Astrocyte (in vitro differentiated cells and primary cell): ENCODE measurements at regions not wholly inside any gene's neighbourhood (a gene's known extent, or its start where the extent isn't known, plus 50 kb on each side); places are given as distances from the start of the nearest gene placed in this dataset.
A peak's percentile ranks its signal among the peaks of the same experiment; 100 is the strongest.

Experiments used
- DNase-seq: peaks from one replicate; pipeline ENCODE4 v3.0.0-alpha.2; 2010; ENCODE audit warnings: low read depth
- FAIRE-seq: peaks from 2 replicates; lab custom pipeline; 2011; peaks lifted over from hg19 to GRCh38; lab: Jason Lieb, UNC
- H2AFZ ChIP-seq: 2 replicates; pipeline ENCODE4 v1.6.0; 2012; ENCODE audit warnings: low read depth, low read length, inconsistent platforms
- H3K27ac ChIP-seq: 2 replicates; pipeline ENCODE4 v1.5.1; 2011; ENCODE audit warnings: low read depth, low read length, inconsistent platforms
- H3K27me3 ChIP-seq: 2 replicates; pipeline ENCODE4 v1.6.0; 2011; ENCODE audit warnings: low read length, inconsistent platforms; ENCODE audit not compliant: insufficient read depth
- H3K36me3 ChIP-seq: 2 replicates; pipeline ENCODE4 v1.5.1; 2011; ENCODE audit warnings: low read length, inconsistent platforms; ENCODE audit not compliant: insufficient read depth
- H3K4me1 ChIP-seq: 2 replicates; pipeline ENCODE4 v1.5.1; 2011; ENCODE audit warnings: low read length, inconsistent platforms; ENCODE audit not compliant: insufficient read depth
- H3K4me2 ChIP-seq: 2 replicates; pipeline ENCODE4 v1.6.0; 2012; ENCODE audit warnings: low read length, inconsistent platforms
- H3K4me3 ChIP-seq: 2 replicates; pipeline ENCODE4 v1.5.1; 2011; ENCODE audit warnings: low read depth, mild to moderate bottlenecking, low read length, inconsistent platforms; ENCODE audit not compliant: insufficient read depth
- H3K79me2 ChIP-seq: 2 replicates; pipeline ENCODE4 v1.6.0; 2012; ENCODE audit warnings: mild to moderate bottlenecking, low read length, inconsistent platforms; ENCODE audit not compliant: insufficient read depth
- H3K9ac ChIP-seq: 2 replicates; pipeline ENCODE4 v1.6.0; 2012; ENCODE audit warnings: mild to moderate bottlenecking, low read length, inconsistent platforms
- H3K9me3 ChIP-seq: 2 replicates; pipeline ENCODE4 v1.5.1; 2012; ENCODE audit warnings: low read depth, mild to moderate bottlenecking, low read length, inconsistent platforms; ENCODE audit not compliant: insufficient read depth
- H4K20me1 ChIP-seq: 2 replicates; pipeline ENCODE4 v1.6.0; 2012; ENCODE audit warnings: low read length, inconsistent platforms; ENCODE audit not compliant: insufficient read depth
- H3K27ac Mint-ChIP-seq: one replicate; pipeline ENCODE4 v1.8.0; 2021; ENCODE audit warnings: mild to moderate bottlenecking, mixed read lengths; ENCODE audit not compliant: unreplicated experiment
- H3K27me3 Mint-ChIP-seq: one replicate; pipeline ENCODE4 v1.8.0; 2021; ENCODE audit warnings: low read depth, mixed read lengths; ENCODE audit not compliant: unreplicated experiment
- H3K36me3 Mint-ChIP-seq: one replicate; pipeline ENCODE4 v1.8.0; 2021; ENCODE audit warnings: low read depth, mixed read lengths; ENCODE audit not compliant: unreplicated experiment
- H3K4me1 Mint-ChIP-seq: one replicate; pipeline ENCODE4 v1.8.0; 2021; ENCODE audit warnings: low read depth, mixed read lengths; ENCODE audit not compliant: unreplicated experiment
- H3K4me3 Mint-ChIP-seq: one replicate; pipeline ENCODE4 v1.8.0; 2021; ENCODE audit warnings: mild to moderate bottlenecking, moderate library complexity, mixed read lengths; ENCODE audit not compliant: unreplicated experiment
- H3K9me3 Mint-ChIP-seq: one replicate; pipeline ENCODE4 v1.8.0; 2021; ENCODE audit warnings: mild to moderate bottlenecking, mixed read lengths; ENCODE audit not compliant: unreplicated experiment
- CTCF ChIP-seq: IDR thresholded peaks from 2 replicates; pipeline ENCODE4 v1.5.1; 2011; ENCODE audit warnings: low read depth, mild to moderate bottlenecking, inconsistent platforms, low read length, moderate library complexity; ENCODE audit not compliant: insufficient read depth
- EZH2 ChIP-seq: IDR thresholded peaks from 2 replicates; pipeline ENCODE4 v1.6.1; 2012; ENCODE audit warnings: mild to moderate bottlenecking, low read length, inconsistent platforms; ENCODE audit not compliant: insufficient read depth

- no peak for TF ChIP-seq EZH2
- no peak for TF ChIP-seq CTCF
- H3K27ac Mint-ChIP-seq, result no peak overlapping the region
- no peak for FAIRE-seq
Measured at GRCh38 chr16:72596373-72596772, 424.4 kb upstream of the PMFBP1 start.

DNA sequence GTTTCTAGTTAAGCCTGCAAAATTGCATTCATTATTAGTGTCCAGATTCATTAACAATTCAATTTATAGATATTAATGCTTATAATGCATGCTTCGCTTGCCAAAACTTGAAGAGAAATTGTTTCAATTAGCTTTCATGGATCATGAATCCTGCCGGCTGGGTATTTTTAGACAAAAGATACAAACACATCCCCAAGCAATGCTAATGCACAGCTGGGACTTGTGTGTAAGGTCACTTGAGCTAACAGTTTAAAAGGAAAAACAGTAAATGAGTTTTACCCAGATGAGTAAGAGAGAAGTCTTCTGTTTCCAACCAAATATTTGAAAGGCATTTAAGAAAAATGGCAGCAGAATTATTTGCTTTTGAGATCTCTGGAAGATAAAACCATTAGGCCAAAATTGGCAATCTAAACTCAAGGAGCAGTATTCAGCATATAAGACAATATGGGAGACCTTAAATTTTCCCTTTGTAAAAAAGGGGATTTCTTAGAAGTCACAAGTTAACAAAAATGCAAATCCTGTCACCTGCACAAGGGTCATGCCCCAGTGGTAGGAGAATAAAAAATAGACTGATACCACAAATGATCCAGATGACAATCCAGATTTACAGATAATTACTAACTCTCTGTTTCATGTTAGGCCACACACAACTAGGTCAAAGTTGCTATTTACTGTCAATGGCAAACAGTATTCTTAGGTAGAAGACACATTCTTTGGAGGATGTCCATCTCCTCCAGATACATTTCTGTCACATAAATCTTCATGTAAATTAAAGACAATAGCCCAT is 418.4 kb upstream of the PMFBP1 start:
- no peaks in the 10 kb centered on the region for H3K27me3 Mint-ChIP-seq
- no peak overlapping the region for H2AFZ ChIP-seq
- H3K36me3 Mint-ChIP-seq, result no peaks in the 10 kb centered on the region
- no peaks in the 10 kb centered on the region for H3K4me1 ChIP-seq
- no peaks in the 10 kb centered on the region for H4K20me1 ChIP-seq
- peak; percentile 22 for DNase-seq
- H3K4me2 ChIP-seq, result no peak overlapping the region
- H3K9me3 ChIP-seq, result no peaks in the 10 kb centered on the region
- no peak for FAIRE-seq
- no peaks in the 10 kb centered on the region for H3K36me3 ChIP-seq
- TF ChIP-seq EZH2, result no peak
- no peak for TF ChIP-seq CTCF
- H3K4me1 Mint-ChIP-seq, result no peaks in the 10 kb centered on the region
- no peak overlapping the region for H3K4me3 Mint-ChIP-seq
- H3K27ac ChIP-seq, result no peak overlapping the region
- H3K9me3 Mint-ChIP-seq, result no peaks in the 10 kb centered on the region
- H3K9ac ChIP-seq, result no peak overlapping the region
- H3K27ac Mint-ChIP-seq, result no peak overlapping the region
- H3K27me3 ChIP-seq, result no peaks in the 10 kb centered on the region
- no peaks in the 10 kb centered on the region for H3K79me2 ChIP-seq
- H3K4me3 ChIP-seq, result no peak overlapping the region

More at GRCh38 chr16:72596373-72596772, 424.4 kb upstream of the PMFBP1 start:
- H3K36me3 Mint-ChIP-seq, result no peaks in the 10 kb centered on the region
- no peaks in the 10 kb centered on the region for H3K4me1 Mint-ChIP-seq
- no peaks in the 10 kb centered on the region for H3K9me3 ChIP-seq
- H3K9ac ChIP-seq, result no peak overlapping the region
- H4K20me1 ChIP-seq, result no peaks in the 10 kb centered on the region
- no peak overlapping the region for H3K4me3 ChIP-seq
- H3K27me3 ChIP-seq, result no peaks in the 10 kb centered on the region
- H3K4me2 ChIP-seq, result no peak overlapping the region
- H3K36me3 ChIP-seq, result no peaks in the 10 kb centered on the region
- H3K27me3 Mint-ChIP-seq, result no peaks in the 10 kb centered on the region
- no peaks in the 10 kb centered on the region for H3K79me2 ChIP-seq
- H3K4me1 ChIP-seq, result no peaks in the 10 kb centered on the region
- no peak for DNase-seq
- no peak overlapping the region for H3K27ac ChIP-seq
- H2AFZ ChIP-seq, result no peak overlapping the region
- H3K4me3 Mint-ChIP-seq, result no peak overlapping the region
- no peaks in the 10 kb centered on the region for H3K9me3 Mint-ChIP-seq

DNA sequence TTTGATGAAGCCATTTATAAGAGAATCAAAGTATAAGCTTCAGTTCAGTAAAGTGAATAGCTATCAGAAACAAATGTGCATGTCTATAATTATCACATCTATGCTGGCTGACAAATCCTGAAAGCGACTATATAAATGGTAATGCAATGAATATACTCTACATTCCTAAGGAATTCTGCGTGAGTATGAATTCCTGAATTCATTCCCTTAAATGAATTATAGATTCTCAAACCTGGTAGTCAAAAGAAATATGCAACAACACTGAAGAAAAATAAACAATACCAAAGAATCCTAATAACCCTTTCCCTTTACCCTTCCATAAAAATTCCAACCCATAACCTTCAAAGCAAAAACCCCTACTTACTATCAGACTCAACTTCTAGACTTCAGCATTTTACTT is 416.6 kb upstream of the PMFBP1 start:
- Mint-ChIP-seq H3K27ac (no peak overlapping the region), H3K4me1 (no peaks in the 10 kb centered on the region)

More for the DNA sequence above, 416.6 kb upstream of the PMFBP1 start:
- H3K9me3 ChIP-seq, result no peaks in the 10 kb centered on the region
- TF ChIP-seq EZH2, result no peak
- no peak for TF ChIP-seq CTCF
- H3K9ac ChIP-seq, result no peak overlapping the region
- H3K27me3 ChIP-seq, result no peaks in the 10 kb centered on the region
- no peaks in the 10 kb centered on the region for H3K4me1 ChIP-seq
- Mint-ChIP-seq H3K4me3 (no peak overlapping the region), H3K36me3 (no peaks in the 10 kb centered on the region), H3K9me3 (no peaks in the 10 kb centered on the region), H3K27me3 (no peaks in the 10 kb centered on the region)
- FAIRE-seq (no peak), DNase-seq (no peak)
- H3K4me2 ChIP-seq, result no peak overlapping the region
- H3K79me2 ChIP-seq, result no peaks in the 10 kb centered on the region
- H4K20me1 ChIP-seq, result no peaks in the 10 kb centered on the region
- no peak overlapping the region for H3K4me3 ChIP-seq
- no peak overlapping the region for H3K27ac ChIP-seq
- H2AFZ ChIP-seq, result no peak overlapping the region
- no peaks in the 10 kb centered on the region for H3K36me3 ChIP-seq
